HUES64 (cell line): ENCODE measurements at regions not wholly inside any gene's neighbourhood (a gene's known extent, or its start where the extent isn't known, plus 50 kb on each side); places are given as distances from the start of the nearest gene placed in this dataset.

Source experiments
- H3K27ac ChIP-seq: 2 replicates; pipeline ENCODE4 v1.7.0; 2013; ENCODE audit warnings: low read depth, low read length, inconsistent platforms
- H3K27me3 ChIP-seq: 2 replicates; pipeline ENCODE4 v1.6.1; 2013; ENCODE audit warnings: mild to moderate bottlenecking, low read length; ENCODE audit not compliant: insufficient read depth
- H3K36me3 ChIP-seq: 2 replicates; pipeline ENCODE4 v1.6.1; 2013; ENCODE audit warnings: mild to moderate bottlenecking, low read length; ENCODE audit not compliant: insufficient read depth
- H3K4me1 ChIP-seq: 2 replicates; pipeline ENCODE4 v1.6.1; 2013; ENCODE audit warnings: mild to moderate bottlenecking, low read length, moderate library complexity; ENCODE audit not compliant: insufficient read depth
- H3K4me3 ChIP-seq: 2 replicates; pipeline ENCODE4 v1.5.1; 2013; ENCODE audit warnings: mild to moderate bottlenecking, low read length, moderate library complexity
- H3K9ac ChIP-seq: 2 replicates; pipeline ENCODE4 v1.6.1; 2013; ENCODE audit warnings: mild to moderate bottlenecking, low read depth, low read length
- H3K9me3 ChIP-seq: 2 replicates; pipeline ENCODE4 v1.6.1; 2013; ENCODE audit warnings: low read depth, low read length; ENCODE audit not compliant: insufficient read depth
- WGBS: fragments of 150-250, 120-280 bp; methylation state at CpG from one replicate; pipeline ENCODE4 v1.1.7; 2013; ENCODE audit warnings: missing lambda C conversion rate; 5-methylcytosine and 5-hydroxymethylcytosine counted together

DNA sequence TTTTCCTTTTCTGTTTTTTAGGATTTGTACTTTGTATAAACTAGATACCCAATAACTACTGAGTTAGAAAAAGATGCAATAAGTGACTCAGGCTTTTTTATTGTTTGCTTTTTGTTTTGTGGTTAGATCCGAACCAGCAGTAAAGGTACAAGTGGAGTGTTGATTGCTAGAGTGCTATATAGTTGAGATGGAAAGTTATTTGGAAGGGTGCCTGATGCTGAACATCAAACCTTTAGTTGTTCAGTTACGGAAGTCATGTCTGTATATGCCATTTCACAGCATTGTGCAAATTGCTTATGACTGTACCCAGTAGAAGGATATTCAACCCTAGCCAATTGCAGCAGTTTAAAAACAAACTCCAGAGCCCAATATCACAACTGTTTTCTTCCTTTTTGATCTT, 285.1 kb downstream of the MAT2B start:
- H3K36me3 ChIP-seq: no peaks in the 10 kb centered on the region
- no peak overlapping the region for H3K4me3 ChIP-seq
- H3K4me1 ChIP-seq: no peaks in the 10 kb centered on the region
- no peaks in the 10 kb centered on the region for H3K27me3 ChIP-seq
- no peak overlapping the region for H3K9ac ChIP-seq
- H3K9me3 ChIP-seq: no peaks in the 10 kb centered on the region
- WGBS: 96% methylated on average over 2 of the region's 2 CpGs
- no peak overlapping the region for H3K27ac ChIP-seq

- no peaks in the 10 kb centered on the region for H3K4me1 ChIP-seq
- no peak overlapping the region for H3K4me3 ChIP-seq
- H3K27ac ChIP-seq: no peak overlapping the region
- H3K36me3 ChIP-seq: no peaks in the 10 kb centered on the region
- H3K27me3 ChIP-seq: no peaks in the 10 kb centered on the region
- H3K9ac ChIP-seq: no peak overlapping the region
- H3K9me3 ChIP-seq: no peaks in the 10 kb centered on the region
- 100% methylated on average over 1 of the region's 2 CpGs for WGBS
These were observed 289.6 kb downstream of the MAT2B start for GRCh38 chr5:163794993-163795392.

- Histone ChIP-seq H3K36me3 (no peaks in the 10 kb centered on the region), H3K27ac (no peak overlapping the region), H3K4me1 (no peaks in the 10 kb centered on the region), H3K27me3 (no peaks in the 10 kb centered on the region), H3K4me3 (no peak overlapping the region), H3K9ac (no peak overlapping the region), H3K9me3 (no peaks in the 10 kb centered on the region)
- WGBS: 100% methylated on average over 2 of the region's 2 CpGs
These were observed 302.4 kb downstream of the MAT2B start for GRCh38 chr5:163807781-163808180.

DNA sequence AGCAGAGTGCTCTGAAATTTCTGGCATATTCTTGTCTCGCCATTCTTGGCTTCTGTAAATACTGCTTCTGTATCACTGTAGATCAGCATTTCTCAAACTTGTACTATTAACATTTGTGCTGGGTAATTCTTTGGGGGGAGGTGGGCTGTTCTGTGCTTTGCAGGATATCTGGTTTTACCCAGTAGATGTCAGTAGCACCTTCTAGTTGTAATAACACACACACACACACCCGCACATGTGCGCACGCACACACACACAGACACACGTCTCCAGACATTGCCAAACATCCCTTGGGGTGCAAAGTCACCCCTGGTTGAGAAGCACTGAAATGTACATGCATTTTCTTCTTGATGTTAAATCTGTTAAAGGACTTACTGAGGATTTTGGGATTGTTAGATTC, 304.1 kb downstream of the MAT2B start:
- Histone ChIP-seq H3K27ac (no peak overlapping the region), H3K36me3 (no peaks in the 10 kb centered on the region), H3K4me1 (peaks cover 6% of the 10 kb centered on the region; the same call in 1 of the 2 replicates), H3K9ac (no peak overlapping the region), H3K9me3 (no peaks in the 10 kb centered on the region), H3K27me3 (no peaks in the 10 kb centered on the region), H3K4me3 (no peak overlapping the region)
- WGBS: 77% methylated on average over 5 of the region's 5 CpGs

DNA sequence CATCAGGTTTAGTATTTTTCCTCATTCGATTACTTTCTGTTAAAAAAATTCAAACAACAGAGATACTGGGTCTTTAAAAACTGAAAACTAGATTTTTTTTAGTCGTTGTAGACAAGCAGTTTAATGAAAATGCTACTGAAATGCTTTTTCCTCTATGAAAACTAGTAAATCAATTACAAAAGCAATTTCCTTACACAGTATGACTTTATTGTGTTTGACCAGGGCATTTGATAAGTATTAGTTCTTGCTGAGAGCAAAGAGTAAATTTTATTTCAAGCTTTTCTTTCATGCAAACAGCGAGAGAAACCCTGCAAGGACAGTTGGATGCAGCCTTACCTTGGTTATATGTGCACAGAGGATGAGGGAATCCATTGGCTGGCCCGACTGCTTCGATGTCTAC, 308.5 kb downstream of the MAT2B start:
- no peaks in the 10 kb centered on the region for H3K36me3 ChIP-seq
- WGBS: 95% methylated on average over 4 of the region's 5 CpGs
- no peak overlapping the region for H3K9ac ChIP-seq
- H3K4me1 ChIP-seq: peaks cover 6% of the 10 kb centered on the region; the same call in 1 of the 2 replicates
- H3K9me3 ChIP-seq: no peaks in the 10 kb centered on the region
- H3K4me3 ChIP-seq: no peak overlapping the region
- no peak overlapping the region for H3K27ac ChIP-seq
- H3K27me3 ChIP-seq: no peaks in the 10 kb centered on the region

DNA sequence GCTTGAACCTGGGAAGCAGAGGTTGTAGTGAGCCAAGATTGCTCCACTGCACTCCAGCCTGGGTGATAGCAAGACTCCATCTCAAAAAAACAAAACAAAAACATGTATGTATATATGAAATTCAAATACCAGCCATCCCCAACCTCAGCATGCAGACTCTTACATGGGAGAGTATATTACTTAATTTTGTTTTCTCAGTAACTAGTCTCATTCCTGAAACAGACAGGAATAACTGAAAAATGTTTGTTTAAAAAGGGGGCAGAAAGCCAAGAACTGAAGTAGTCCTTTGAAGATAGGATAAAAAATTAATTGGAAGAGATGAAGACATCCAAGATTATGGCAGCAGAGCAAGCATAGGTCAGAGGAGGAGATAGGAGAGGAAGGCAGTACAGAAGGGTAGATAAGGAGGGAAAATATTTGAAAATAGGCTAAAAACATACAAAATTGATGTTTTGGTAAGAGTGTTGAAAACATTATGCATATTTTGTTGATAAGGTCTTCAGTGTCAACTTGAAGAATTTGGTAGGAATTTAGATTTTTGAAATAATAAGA, 309.9 kb downstream of the MAT2B start:
- no peak overlapping the region for H3K4me3 ChIP-seq
- no peaks in the 10 kb centered on the region for H3K27me3 ChIP-seq
- no peaks in the 10 kb centered on the region for H3K36me3 ChIP-seq
- H3K9me3 ChIP-seq: no peaks in the 10 kb centered on the region
- H3K27ac ChIP-seq: no peak overlapping the region
- H3K9ac ChIP-seq: no peak overlapping the region
- peaks cover 6% of the 10 kb centered on the region; the same call in 1 of the 2 replicates for H3K4me1 ChIP-seq

DNA sequence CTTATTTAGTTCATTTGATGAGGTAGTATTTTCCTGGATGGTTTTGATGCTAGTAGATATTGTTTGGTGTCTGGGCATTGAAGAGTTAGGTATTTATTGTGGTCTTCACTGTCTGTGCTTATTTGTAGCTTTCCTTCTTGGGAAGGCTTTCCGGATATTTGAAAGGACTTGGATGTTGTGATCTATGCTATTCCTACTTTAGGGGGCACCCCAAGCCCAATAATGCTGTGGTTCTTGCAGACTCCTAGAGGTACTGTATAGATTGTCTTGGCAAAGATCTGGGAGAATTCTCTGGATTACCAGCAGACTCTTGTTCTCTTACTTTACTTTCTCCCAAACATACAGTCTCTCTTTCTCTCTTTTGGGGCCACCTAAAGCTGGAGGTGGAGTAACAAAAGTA, 315.7 kb downstream of the MAT2B start:
- no peaks in the 10 kb centered on the region for H3K4me1 ChIP-seq
- H3K9me3 ChIP-seq: no peaks in the 10 kb centered on the region
- no peaks in the 10 kb centered on the region for H3K36me3 ChIP-seq
- H3K9ac ChIP-seq: no peak overlapping the region
- H3K27ac ChIP-seq: no peak overlapping the region
- no peak overlapping the region for H3K4me3 ChIP-seq
- H3K27me3 ChIP-seq: no peaks in the 10 kb centered on the region
- 90% methylated on average over 1 of the region's 1 CpG for WGBS

DNA sequence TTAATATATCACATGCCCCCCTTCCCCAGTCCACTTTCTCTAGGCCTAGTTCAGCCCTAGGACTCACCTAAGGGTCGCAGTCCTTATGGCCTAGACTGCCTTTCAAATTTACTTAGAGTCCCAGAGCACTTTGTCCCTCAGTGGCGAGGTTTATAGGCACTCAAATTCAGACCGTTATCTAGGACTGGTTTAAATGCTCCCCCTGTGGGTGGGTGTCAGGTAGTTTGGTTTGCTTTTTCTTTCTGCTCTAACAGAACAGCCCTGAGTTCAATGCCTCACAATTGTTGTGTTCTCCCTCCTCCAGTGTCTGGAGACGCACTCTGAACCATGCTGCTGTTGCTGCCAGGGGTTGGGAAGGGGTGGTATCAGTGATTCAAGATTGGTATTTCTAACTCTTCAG, 317.1 kb downstream of the MAT2B start:
- Histone ChIP-seq H3K9me3 (no peaks in the 10 kb centered on the region), H3K9ac (no peak overlapping the region), H3K36me3 (no peaks in the 10 kb centered on the region), H3K4me3 (no peak overlapping the region), H3K27ac (no peak overlapping the region), H3K27me3 (no peaks in the 10 kb centered on the region), H3K4me1 (no peaks in the 10 kb centered on the region)
- 83% methylated on average over 3 of the region's 4 CpGs for WGBS

DNA sequence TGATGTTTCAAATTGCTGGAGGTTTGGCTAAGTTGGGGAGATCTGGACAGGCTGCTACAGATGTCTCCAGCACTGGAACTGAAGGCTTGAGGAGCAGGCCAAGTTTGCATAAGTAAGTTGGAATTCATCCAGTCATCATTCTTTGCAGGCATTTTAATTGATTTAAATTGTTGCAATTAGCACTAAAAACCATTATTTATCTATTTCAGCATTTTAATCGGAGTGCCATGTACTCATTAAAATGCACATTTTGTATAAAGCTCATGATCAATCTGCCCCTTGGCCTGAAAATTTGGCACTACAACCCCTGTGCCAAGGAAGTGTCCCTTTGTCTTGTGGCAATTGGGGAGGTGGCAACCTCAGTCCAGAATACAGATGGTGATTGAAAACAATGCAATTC, 320.2 kb downstream of the MAT2B start:
- no peaks in the 10 kb centered on the region for H3K4me1 ChIP-seq
- H3K36me3 ChIP-seq: no peaks in the 10 kb centered on the region
- no peaks in the 10 kb centered on the region for H3K9me3 ChIP-seq
- 96% methylated on average over 1 of the region's 1 CpG for WGBS
- no peak overlapping the region for H3K27ac ChIP-seq
- H3K27me3 ChIP-seq: no peaks in the 10 kb centered on the region
- no peak overlapping the region for H3K9ac ChIP-seq
- H3K4me3 ChIP-seq: no peak overlapping the region

DNA sequence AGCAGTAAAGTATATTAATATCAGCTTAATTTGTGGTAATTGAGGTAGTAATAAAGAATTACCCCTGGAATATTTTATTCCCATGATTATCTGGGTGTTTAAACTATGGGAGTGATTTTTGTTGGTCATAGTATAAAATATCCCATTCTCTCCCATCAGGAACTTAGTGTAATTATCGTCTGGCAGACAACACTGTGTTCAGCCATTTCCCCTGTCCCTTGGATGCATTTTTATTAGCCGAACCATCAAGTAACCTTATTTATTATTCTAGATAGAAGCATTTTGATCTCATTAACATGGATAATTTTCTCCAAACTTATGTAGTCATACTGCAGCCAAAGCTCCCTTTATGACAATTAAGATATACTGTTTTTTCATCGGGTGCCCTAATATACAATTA, 320.8 kb downstream of the MAT2B start:
- H3K4me1 ChIP-seq: no peaks in the 10 kb centered on the region
- H3K27ac ChIP-seq: no peak overlapping the region
- H3K9ac ChIP-seq: no peak overlapping the region
- H3K27me3 ChIP-seq: no peaks in the 10 kb centered on the region
- WGBS: 92% methylated on average over 2 of the region's 3 CpGs
- no peaks in the 10 kb centered on the region for H3K9me3 ChIP-seq
- H3K4me3 ChIP-seq: no peak overlapping the region
- no peaks in the 10 kb centered on the region for H3K36me3 ChIP-seq

- Histone ChIP-seq H3K27me3 (no peaks in the 10 kb centered on the region), H3K9me3 (no peaks in the 10 kb centered on the region), H3K27ac (no peak overlapping the region), H3K4me1 (no peaks in the 10 kb centered on the region), H3K4me3 (no peak overlapping the region), H3K9ac (no peak overlapping the region), H3K36me3 (no peaks in the 10 kb centered on the region)
- 88% methylated on average over 4 of the region's 4 CpGs for WGBS
These were observed 326.7 kb downstream of the MAT2B start for GRCh38 chr5:163832155-163832554.

- H3K27ac ChIP-seq: no peak overlapping the region
- H3K36me3 ChIP-seq: no peaks in the 10 kb centered on the region
- WGBS: 86% methylated on average over 1 of the region's 1 CpG
- no peaks in the 10 kb centered on the region for H3K27me3 ChIP-seq
- H3K4me3 ChIP-seq: no peak overlapping the region
- no peaks in the 10 kb centered on the region for H3K9me3 ChIP-seq
- no peak overlapping the region for H3K9ac ChIP-seq
- no peaks in the 10 kb centered on the region for H3K4me1 ChIP-seq
These were observed 333.3 kb downstream of the MAT2B start for GRCh38 chr5:163838738-163839137.
